Lower lobe of right lung (tissue), 2 donors: ENCODE measurements at regions not wholly inside any gene's neighbourhood (a gene's known extent, or its start where the extent isn't known, plus 50 kb on each side); places are given as distances from the start of the nearest gene placed in this dataset.

Experiments
- ATAC-seq, 2 donors: fragments of 200-7000 bp; cut with Tn5 transposase; one replicate each; pipeline ENCODE4 v1.9.1; 2020 to 2022; ENCODE audit warnings: mild to moderate bottlenecking in 2 of 2, moderate library complexity in 2 of 2
- DNase-seq: peaks from one replicate; pipeline ENCODE4 v3.0.0-alpha.2; 2020
- H3K27ac ChIP-seq: fragments of 200-600 bp; one replicate; pipeline ENCODE4 v1.8.0; 2022
- H3K27me3 ChIP-seq: fragments of 200-600 bp; one replicate; pipeline ENCODE4 v1.8.0; 2022; ENCODE audit warnings: low read depth
- H3K36me3 ChIP-seq: fragments of 200-600 bp; one replicate; pipeline ENCODE4 v1.8.0; 2022; ENCODE audit warnings: mild to moderate bottlenecking
- H3K4me1 ChIP-seq: fragments of 200-600 bp; one replicate; pipeline ENCODE4 v1.8.0; 2022
- H3K4me3 ChIP-seq: fragments of 200-600 bp; one replicate; pipeline ENCODE4 v1.8.0; 2022; ENCODE audit warnings: mild to moderate bottlenecking
- H3K9me3 ChIP-seq: fragments of 200-600 bp; one replicate; pipeline ENCODE4 v1.8.0; 2022
- CTCF ChIP-seq: fragments of 200-600 bp; IDR thresholded peaks from one replicate; pipeline ENCODE4 v1.8.0; 2022; ENCODE audit warnings: antibody characterized with exemption, mild to moderate bottlenecking
- intact Hi-C: fragments of 100-400 bp; cut with DNase I; formaldehyde crosslinking; loops from one replicate; pipeline ENCODE4 v1.11.0; 2022
- donor health status: DM: no; HTN: yes; CAD: no; lungs with severe emphysema.

GRCh38 chr2:3040066-3040428, 337.6 kb downstream of the EIPR1 start:
- Histone ChIP-seq H3K9me3 (no peaks in the 10 kb centered on the region), H3K4me3 (no peak overlapping the region), H3K36me3 (no peaks in the 10 kb centered on the region), H3K4me1 (no peaks in the 10 kb centered on the region), H3K27me3 (no peaks in the 10 kb centered on the region), H3K27ac (no peak overlapping the region)
- no peak for TF ChIP-seq CTCF
- DNase-seq: no peak
- no peak for ATAC-seq
- intact Hi-C loops: no loop called here

GRCh38 chr2:3039188-3040065, 338.2 kb downstream of the EIPR1 start:
- intact Hi-C loops: no loop called here
- H3K27ac ChIP-seq: no peak overlapping the region
- TF ChIP-seq CTCF: no peak
- no peaks in the 10 kb centered on the region for H3K9me3 ChIP-seq
- H3K27me3 ChIP-seq: no peaks in the 10 kb centered on the region
- ATAC-seq (no peak), DNase-seq (no peak)
- no peaks in the 10 kb centered on the region for H3K4me1 ChIP-seq
- no peak overlapping the region for H3K4me3 ChIP-seq
- H3K36me3 ChIP-seq: no peaks in the 10 kb centered on the region

- no peak for DNase-seq
- Histone ChIP-seq H3K27ac (no peak overlapping the region), H3K4me3 (no peak overlapping the region), H3K4me1 (no peaks in the 10 kb centered on the region), H3K36me3 (no peaks in the 10 kb centered on the region), H3K9me3 (no peaks in the 10 kb centered on the region), H3K27me3 (no peaks in the 10 kb centered on the region)
- no peak for ATAC-seq
- intact Hi-C loops: no loop called here
- no peak for TF ChIP-seq CTCF
These were observed 339.0 kb downstream of the EIPR1 start for GRCh38 chr2:3038636-3039035.

- no peak for ATAC-seq
- intact Hi-C loops: no loop called here
These were observed 340.1 kb downstream of the EIPR1 start for GRCh38 chr2:3037196-3038194.

More at GRCh38 chr2:3037196-3038194, 340.1 kb downstream of the EIPR1 start:
- TF ChIP-seq CTCF: no peak
- H3K4me1 ChIP-seq: no peaks in the 10 kb centered on the region
- no peak for DNase-seq
- no peak overlapping the region for H3K27ac ChIP-seq
- no peaks in the 10 kb centered on the region for H3K36me3 ChIP-seq
- H3K9me3 ChIP-seq: no peaks in the 10 kb centered on the region
- H3K4me3 ChIP-seq: no peak overlapping the region
- H3K27me3 ChIP-seq: no peaks in the 10 kb centered on the region
